ENCODE measurements at regions not wholly inside any gene's neighbourhood (a gene's known extent, or its start where the extent isn't known, plus 50 kb on each side); places are given as distances from the start of the nearest gene placed in this dataset.

DNA sequence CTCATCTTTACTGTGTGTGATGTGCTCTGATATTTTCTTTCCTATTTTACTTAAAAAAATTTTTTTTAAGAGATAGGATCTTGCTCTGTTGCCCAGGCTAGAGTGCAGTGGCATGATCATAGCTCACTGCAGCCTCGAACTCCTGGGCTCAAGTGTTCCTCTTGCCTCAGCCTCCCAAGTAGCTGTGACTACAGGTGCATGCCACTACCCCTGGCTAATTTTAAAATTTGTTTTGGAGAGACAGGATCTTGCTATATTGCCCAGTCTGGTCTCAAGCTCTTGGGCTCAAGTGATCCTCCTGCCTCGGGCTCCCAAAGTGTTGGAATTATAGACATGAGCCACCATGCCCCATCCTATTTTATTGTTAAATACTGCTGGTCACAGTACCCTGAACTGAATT lies 67.4 kb downstream of the FOXD2 start:
- no peak for TF ChIP-seq POLR2AphosphoS5 (IDR thresholded peaks at IDR 0.05)
- TF ChIP-seq, protein P1, sequence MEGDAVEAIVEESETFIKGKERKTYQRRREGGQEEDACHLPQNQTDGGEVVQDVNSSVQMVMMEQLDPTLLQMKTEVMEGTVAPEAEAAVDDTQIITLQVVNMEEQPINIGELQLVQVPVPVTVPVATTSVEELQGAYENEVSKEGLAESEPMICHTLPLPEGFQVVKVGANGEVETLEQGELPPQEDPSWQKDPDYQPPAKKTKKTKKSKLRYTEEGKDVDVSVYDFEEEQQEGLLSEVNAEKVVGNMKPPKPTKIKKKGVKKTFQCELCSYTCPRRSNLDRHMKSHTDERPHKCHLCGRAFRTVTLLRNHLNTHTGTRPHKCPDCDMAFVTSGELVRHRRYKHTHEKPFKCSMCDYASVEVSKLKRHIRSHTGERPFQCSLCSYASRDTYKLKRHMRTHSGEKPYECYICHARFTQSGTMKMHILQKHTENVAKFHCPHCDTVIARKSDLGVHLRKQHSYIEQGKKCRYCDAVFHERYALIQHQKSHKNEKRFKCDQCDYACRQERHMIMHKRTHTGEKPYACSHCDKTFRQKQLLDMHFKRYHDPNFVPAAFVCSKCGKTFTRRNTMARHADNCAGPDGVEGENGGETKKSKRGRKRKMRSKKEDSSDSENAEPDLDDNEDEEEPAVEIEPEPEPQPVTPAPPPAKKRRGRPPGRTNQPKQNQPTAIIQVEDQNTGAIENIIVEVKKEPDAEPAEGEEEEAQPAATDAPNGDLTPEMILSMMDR (IDR thresholded peaks at IDR 0.05): no peak
- no peak for TF ChIP-seq POLR2A (IDR thresholded peaks at IDR 0.05)
- TF ChIP-seq EP300 (IDR thresholded peaks at IDR 0.05): no peak

Data from suprapubic skin (tissue), 4 donors.